ENCODE measurements at regions not wholly inside any gene's neighbourhood (a gene's known extent, or its start where the extent isn't known, plus 50 kb on each side); places are given as distances from the start of the nearest gene placed in this dataset.

- DNase-seq, result no peak
Measured at GRCh38 chr10:21315645-21316220, 209.7 kb downstream of the SKIDA1 start.

DNA sequence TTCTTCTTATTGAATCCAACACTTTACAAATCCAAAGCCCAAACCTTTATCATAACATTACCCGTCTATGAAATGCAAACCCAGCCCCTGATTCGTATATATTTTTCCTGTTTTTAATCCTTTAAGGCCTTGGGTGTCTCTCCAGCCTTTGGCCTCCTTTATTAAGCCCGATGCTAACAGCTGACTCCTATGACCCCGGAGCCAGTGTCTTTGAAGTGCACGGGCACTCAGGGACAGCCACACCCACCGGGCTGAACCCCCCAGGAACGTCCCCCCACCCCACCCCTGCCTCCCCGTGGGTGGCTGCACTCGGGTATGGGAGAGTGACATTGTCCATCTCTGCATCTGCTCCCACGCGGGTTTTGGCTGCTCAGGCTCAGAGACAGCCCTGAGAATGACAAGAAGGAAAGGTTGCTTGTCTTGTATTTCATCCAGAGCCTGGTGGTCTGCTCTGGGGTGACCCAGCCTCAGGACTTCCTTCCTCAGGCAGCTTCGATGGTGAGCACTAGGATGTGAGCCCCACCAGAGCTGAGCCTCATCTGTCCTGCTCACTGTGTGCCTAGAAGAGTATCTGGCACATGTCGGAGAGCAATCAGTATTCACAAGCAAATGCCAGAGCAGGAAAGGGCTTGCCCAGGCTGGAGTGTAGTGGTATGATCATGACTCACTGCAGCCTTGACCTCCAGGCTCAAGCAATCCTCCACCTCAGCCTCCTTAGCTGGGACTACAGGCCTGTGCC, 210.4 kb downstream of the SKIDA1 start:
- DNase-seq, result no peak

DNA sequence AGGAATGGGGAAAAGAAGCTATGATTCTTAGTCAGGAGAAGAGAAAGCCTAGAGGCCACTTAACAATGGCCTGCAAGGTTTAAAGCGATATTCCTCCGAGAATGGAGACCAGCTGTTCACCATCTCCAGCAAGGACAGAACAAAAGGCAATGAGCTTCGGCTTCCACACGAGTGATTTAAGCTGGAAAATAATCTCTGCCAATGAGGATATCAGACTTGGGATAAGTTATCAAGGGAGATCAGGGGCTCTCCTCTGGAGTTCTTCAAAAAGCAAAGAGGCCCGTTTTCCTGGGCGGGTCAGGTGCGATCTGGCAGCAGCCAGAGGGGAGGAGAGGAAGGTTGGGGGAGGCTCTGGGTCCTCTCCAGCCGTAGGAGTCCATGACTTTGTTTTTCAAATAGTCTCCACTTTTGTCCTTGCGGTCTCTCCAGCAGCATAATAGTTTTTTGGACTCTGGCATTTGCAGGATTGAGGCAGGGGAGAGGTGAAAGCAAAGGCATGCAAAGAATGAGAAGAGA, 211.3 kb downstream of the SKIDA1 start:
- no peak for DNase-seq

GRCh38 chr10:21313691-21314090, 211.8 kb downstream of the SKIDA1 start:
- no peak for DNase-seq

DNA sequence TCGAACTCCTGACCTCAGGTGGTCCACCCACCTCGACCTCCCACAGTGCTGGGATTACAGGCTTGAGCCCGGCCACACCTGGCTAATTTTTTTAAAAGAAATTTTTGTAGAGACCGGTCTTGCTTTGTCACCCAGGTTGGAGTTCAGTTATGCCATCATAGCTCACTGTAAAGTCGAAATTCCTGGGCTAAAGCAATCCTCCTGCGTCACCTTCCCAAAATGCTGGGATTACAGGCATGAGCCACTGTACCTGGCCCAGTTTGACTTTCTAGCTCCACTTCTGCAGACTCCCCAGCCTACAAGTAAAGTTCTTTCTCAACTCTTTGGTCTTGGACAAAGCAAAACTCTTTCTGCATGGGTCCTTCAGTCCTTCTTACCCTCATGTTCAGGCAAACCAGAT, 214.1 kb downstream of the SKIDA1 start:
- no peak for DNase-seq

- no peak for DNase-seq
Measured at GRCh38 chr10:21309427-21309826, 216.1 kb downstream of the SKIDA1 start.

GRCh38 chr10:21308946-21309345, 216.5 kb downstream of the SKIDA1 start:
- DNase-seq, result no peak

DNA sequence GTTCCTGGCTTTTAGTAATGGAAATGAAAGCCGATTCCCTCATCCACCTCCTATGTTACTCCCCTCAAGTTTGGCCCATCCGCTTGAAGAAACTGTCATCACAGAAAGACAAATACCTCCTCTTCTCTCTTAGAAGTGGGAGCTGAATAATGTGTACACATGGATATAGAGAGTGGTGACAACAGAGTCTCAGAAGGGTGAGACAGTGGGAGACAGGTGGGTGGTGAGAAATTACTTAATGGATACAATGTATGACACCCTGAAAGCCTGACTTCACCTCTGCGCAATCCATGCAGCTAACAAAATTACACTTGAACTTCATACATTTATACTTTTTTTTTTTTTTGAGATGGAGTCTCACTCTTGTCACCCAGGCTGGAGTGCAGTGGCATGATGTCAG, 217.5 kb downstream of the SKIDA1 start:
- no peak for DNase-seq

DNA sequence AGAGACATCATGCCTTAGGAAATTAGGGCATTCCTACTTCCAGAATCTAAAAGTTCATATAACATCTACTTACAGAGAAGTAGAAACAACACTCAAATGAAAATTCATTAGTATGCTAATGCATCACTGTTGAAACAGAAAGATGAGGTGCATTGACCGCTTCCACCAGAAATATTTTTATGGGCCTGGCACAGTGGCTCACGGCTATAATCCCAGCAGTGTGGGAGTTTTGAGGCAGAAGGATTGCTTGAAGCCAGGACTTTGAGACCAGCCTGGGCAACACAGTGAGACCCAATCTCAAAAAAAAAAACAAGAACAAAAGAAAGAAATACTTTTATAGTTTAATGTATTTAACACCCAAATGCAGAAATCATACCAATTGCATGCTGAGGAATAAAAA, 220.9 kb downstream of the SKIDA1 start:
- no peak for DNase-seq

DNA sequence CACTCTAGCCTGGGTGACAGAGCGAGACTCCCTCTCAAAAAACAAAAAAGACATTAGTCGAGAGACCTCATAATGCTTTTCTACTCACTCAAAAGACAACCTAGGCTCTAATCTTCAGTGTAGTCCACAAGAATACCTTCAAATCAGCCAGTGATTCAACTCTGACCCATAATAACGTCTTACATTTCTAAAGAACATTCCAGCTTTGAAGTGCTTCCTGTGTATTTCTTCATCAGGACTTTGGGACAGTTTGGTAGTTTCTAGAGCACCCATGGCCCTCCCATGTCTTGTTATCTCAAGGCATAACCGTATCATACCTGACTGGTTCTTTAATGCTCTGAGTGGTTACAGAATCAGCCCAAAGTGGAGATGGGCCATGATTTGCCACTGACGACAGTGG, 221.3 kb downstream of the SKIDA1 start:
- DNase-seq, result no peak

DNA sequence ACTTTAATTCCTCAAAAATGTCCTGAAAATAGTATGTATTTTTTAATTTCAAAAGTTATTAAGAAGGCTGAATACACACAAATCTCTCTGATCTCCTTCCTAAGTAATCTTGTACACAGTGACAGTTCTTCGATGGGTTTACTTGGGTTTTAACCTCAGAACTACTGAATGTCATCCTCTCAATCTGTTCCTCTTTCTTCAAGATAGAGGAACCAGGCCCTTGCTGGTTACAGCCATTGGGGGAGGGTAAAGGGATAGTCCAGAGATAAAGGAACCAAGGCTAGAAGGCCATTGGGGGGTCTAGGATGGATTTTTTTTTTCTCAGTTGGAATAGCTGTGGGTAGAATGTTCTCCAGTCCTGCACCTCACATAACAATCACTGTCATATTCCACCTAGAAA, 224.9 kb downstream of the SKIDA1 start:
- DNase-seq, result no peak

DNA sequence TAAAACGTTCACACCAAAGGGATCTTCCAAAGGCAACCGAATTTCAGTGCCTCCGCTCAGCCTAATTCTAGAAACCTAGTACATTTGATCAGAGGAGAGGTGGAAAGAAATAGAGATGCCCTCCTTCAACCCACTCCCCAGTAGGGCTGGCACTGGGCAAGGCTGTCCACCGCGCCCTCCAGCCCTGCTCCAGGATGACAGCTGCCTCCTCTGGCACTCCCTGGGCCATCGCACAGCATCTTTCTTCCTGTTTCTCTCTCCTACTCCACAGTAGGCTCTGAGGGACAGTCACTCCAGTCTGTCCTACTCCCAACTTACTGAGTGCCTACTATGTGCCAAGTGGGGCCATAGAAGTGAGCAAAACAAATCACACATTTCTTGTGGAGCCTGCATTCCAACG, 226.2 kb downstream of the SKIDA1 start:
- no peak for DNase-seq

GRCh38 chr10:21298701-21299100, 226.8 kb downstream of the SKIDA1 start:
- no peak for DNase-seq

DNA sequence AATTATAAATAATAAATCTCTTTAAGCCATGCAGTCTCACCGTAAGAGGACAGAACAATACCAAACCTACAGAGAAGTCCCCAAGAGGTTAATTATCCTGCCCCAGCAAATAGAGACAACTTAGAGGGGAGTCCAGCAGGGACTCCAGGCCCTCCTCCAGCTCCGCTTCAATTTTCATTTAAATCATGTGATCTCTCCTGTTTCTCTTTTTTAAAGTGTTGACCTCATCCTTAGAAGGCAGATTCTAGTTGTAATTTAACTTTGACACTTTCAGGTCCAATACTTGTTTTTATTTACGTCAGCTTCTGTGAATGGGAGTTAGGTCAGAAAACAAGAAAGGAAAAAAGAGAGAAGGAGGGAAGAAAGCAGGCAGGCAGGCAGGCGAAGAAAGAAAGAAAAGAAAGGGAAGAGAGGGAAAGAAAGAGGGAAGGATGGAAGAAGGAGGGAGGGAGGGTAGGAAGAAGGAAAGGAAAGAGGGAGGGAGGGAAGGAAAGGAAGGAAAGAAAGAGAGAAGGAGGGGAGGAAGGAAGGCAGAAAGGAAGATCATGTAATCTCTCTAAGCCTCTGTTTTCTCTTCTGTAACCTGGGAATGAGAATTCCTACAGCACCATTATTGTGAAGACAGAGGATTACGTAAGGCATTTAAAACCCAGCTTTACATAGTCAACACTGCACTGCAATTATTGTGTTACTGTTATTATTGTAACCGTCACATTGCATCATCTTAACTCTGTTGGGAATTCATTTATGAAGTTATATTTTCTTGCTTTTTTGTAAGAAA, 227.7 kb downstream of the SKIDA1 start:
- DNase-seq, result no peak

DNA sequence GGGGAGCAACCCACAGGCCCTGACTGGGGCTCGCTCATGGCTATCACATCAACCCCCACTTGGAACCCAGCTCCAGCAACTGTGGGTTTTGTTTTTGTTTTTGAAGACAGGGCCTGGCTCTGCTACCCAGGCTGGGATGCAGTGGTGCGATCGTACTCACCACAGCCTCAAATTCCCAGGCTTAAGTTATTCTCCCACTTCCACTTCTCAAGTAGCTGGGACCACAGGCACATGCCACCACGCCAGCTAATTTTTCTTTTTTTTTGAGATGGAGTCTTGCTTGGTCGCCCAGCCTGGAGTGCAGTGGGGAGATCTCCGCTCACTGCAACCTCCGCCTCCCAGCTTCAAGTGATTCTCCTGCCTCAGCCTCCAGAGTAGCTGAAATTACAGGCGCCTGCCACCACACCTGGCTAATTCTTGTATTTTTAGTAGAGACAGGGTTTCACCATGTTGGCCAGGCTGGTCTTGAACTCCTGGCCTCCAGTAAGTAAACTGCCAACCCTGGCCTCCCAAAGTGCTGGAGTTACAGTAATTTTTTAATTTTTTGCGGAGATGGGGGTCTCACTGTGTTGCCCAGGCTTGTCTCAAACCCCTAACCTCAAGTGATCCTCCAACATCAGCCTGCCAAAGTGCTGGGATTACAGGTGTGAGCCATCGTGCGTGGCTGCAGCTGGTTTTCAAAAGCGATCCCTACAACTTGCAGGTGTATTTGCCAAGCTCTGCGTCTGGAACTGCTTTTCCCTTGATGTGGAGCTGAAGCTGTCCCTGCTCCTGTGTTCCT, 228.7 kb downstream of the SKIDA1 start:
- no peak for DNase-seq

DNA sequence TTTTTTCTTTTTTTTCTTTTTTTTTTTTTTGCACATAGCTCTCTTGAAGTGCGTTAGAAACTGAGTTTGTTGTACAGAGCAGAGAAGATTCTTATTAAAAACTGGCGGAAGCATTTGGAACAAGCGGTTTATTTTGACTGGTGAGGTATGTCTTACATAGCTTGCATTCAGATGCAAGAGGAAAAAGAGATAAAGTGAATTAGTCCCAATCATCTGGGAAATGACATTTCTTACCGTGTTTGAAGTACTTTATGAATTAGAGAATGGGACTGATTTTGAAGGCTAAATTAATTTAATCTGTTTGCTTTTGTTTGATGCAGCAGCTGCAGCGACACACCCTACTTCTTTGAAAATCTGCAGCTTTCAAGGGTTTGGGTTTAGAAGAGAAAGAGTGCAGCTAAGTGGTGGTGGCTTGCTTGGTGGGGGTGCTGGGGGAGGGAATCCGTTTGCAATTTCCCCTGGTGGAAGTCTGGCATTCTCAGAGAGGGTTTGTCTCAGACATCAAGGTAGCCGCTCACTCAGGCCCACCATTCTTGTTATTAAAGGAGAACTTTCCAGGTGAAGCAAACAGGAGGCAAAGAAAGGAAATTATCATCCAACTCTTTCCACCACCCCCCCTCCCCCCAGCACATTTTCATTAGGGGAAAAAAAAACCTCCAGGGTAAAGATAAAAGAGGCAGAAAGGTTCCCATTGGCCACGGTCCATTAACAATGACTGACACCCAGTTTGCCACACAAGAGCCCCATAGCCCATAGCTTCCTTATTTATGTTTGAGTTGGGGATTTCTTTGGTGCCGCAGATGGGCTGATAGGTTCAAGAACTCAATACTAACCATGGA, 231.7 kb downstream of the SKIDA1 start:
- DNase-seq, result no peak

DNA sequence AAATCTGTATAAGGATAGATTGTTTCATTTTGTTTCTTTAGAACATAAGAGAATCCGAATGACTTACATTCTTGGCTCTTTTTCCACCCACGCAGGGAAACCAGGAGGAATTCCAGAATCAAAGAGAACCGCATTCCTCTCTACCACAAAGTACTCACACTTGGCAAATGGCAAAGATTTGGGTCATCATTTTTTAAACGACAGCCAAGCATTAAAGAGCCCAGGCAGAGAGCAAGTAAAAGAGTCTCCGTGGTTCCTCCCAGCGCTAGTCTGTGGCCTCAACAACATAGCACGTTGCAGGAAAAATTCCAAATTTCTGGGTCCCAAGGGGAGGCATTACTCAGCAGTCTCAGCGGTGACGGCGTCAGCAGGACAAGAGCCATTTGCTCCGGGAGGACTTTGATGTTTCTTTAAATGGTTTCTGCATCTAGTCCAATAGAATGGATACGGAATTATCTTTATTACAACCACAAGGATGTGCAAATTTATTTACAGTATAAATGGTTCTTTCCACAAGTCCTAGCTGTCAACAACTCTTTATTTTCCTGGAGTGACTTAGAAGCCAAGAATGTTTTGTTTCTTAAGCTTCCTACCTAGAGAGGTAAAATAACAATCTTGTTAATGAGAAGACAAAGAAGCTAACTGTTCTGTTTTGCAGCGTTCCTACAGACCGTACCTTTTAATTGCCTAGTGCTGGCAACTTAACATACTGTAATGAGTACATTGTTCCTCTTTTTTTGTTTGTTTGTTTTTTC, 232.5 kb downstream of the SKIDA1 start:
- no peak for DNase-seq

DNA sequence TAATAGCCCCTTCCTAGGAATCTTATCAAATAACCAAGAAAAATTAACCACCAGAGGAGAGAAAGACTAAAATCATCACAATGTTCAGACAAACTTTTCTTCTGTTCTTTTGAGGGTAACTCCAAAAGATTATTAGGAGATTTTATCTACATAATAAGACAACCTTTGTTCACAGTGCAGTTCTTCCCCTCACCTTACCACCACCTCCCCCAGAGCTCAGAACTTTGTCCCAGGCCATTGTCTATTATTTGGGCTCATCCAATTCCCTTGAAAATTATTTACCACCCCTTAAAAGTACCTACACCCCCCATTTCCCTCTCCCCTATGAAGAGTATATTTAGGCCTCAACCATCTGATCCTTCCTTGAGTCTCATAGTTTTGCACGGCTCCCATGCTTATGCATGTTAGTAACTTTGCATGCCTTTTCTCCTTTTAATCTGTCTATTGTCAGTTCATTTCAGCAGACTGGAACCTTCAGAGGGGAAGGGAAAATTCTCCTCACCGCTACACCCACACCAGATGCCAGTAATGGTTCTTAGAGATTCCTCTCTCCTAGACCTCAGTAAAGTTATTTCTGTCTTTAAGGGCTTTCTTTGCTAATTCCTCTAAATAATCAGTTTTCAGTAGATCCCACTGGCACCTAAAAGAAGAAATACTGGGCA, 234.9 kb downstream of the SKIDA1 start:
- no peak for DNase-seq

GRCh38 chr10:21289961-21290360, 235.5 kb downstream of the SKIDA1 start:
- no peak for DNase-seq

- DNase-seq, result no peak
Measured at GRCh38 chr10:21289271-21289670, 236.2 kb downstream of the SKIDA1 start.

All from KG1 (cell line).